ENCODE measurements at regions not wholly inside any gene's neighbourhood (a gene's known extent, or its start where the extent isn't known, plus 50 kb on each side); places are given as distances from the start of the nearest gene placed in this dataset.

DNA sequence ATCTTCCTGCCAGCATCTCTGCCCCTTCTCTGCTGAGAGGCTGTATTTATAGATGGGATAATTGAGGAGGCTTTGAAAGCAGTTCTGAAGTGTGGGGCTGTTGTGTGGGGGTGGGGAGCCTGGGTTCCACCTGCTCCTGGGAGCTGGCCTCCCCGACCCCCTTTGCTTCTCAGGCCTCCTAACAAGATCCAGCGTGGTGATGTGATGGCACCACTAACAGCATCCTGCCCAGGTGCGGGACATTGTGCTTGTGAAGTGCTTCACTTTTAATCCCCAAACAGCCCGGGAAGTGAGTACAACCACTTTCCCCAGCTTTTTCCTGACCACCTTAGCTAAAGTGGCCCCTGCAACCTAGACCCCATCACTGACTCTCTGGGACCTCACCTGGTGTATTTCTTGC lies 95.1 kb upstream of the NRXN3 start:
- no peak for TF ChIP-seq CTCF (IDR thresholded peaks at IDR 0.05)
- no peak for TF ChIP-seq POLR2A (IDR thresholded peaks at IDR 0.05)

Measured in esophagus squamous epithelium (tissue), 4 donors.